ENCODE measurements at regions not wholly inside any gene's neighbourhood (a gene's known extent, or its start where the extent isn't known, plus 50 kb on each side); places are given as distances from the start of the nearest gene placed in this dataset.
A peak's percentile ranks its signal among the peaks of the same experiment; 100 is the strongest.

DNA sequence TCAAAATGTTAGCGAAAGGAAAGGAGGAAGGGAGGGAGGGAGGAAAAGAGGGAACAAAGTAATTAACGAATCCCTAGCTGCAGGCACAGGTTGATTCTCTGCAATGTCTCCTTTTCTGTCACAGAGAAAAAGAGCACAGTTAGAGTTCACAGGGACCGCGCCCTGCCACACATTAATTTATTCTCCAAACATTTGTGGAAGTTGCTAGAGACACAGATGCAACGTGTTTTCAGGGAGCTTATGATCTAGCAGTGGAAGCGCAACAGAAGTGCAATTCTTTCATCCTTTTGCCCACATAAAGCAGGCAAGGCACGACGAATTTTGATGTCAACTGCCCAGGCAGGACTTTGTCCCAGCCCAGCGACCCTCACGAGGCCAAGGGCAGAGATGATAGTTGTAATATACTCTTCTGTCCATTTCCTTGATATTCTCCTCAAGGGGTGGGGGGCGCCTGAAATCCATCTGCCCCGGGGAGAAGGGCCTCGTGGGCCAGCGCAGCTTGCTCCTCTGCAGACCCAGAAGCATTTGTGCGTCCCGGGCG lies 101.7 kb upstream of the ZNF438 start:
- TF ChIP-seq, protein P1, sequence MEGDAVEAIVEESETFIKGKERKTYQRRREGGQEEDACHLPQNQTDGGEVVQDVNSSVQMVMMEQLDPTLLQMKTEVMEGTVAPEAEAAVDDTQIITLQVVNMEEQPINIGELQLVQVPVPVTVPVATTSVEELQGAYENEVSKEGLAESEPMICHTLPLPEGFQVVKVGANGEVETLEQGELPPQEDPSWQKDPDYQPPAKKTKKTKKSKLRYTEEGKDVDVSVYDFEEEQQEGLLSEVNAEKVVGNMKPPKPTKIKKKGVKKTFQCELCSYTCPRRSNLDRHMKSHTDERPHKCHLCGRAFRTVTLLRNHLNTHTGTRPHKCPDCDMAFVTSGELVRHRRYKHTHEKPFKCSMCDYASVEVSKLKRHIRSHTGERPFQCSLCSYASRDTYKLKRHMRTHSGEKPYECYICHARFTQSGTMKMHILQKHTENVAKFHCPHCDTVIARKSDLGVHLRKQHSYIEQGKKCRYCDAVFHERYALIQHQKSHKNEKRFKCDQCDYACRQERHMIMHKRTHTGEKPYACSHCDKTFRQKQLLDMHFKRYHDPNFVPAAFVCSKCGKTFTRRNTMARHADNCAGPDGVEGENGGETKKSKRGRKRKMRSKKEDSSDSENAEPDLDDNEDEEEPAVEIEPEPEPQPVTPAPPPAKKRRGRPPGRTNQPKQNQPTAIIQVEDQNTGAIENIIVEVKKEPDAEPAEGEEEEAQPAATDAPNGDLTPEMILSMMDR (IDR thresholded peaks at IDR 0.05): no peak
- TF ChIP-seq POLR2A (IDR thresholded peaks at IDR 0.05) (no peak), EP300 (IDR thresholded peaks at IDR 0.05) (peak in 1 of 2 donors; percentile 29)
